BE2C (cell line): ENCODE measurements at regions not wholly inside any gene's neighbourhood (a gene's known extent, or its start where the extent isn't known, plus 50 kb on each side); places are given as distances from the start of the nearest gene placed in this dataset.

ENCODE experiments used
- DNase-seq: peaks from one replicate; pipeline ENCODE4 v3.0.0-alpha.2; 2020
- H3K27me3 ChIP-seq: fragments of 250-450 bp; sonication (Bioruptor Pico); 2 replicates; pipeline ENCODE4 v1.5.1; 2020; ENCODE audit warnings: mild to moderate bottlenecking
- H3K36me3 ChIP-seq: fragments of 250-450 bp; sonication (Bioruptor Pico); 2 replicates; pipeline ENCODE4 v1.5.1; 2020; ENCODE audit warnings: mild to moderate bottlenecking
- H3K4me1 ChIP-seq: fragments of 250-450 bp; sonication (Bioruptor Pico); 2 replicates; pipeline ENCODE4 v1.5.1; 2020
- H3K4me3 ChIP-seq: 2 replicates; pipeline ENCODE4 v1.5.1; 2011; ENCODE audit warnings: low read depth, low read length
- H3K9me3 ChIP-seq: fragments of 250-450 bp; sonication (Bioruptor Pico); 2 replicates; pipeline ENCODE4 v1.5.1; 2020
- TF ChIP-seq, protein P1 (sequence below): IDR thresholded peaks from 2 replicates; pipeline ENCODE4 v1.5.1; 2012; ENCODE audit warnings: mild to moderate bottlenecking, low read depth, low read length

DNA sequence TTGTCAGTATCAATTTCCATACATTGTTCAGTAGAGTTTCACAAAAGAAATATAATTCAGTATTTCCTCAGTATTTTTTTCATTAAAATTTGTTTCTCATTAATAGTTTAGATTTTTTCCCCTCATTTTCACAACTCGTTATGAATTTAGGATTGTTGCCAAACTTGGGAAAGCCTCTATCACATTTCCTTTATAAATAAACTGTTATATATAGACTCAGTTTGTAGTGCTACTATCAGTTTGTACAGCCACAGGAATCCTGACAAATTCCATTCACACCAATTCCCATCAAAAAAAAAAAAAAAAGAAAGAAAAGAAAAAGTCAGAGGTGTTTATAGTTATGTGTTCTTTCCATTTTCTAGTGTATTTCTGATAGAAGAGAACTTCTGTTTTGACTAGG is 123.3 kb upstream of the DCC start:
- H3K4me3 ChIP-seq = no peak overlapping the region
- no peaks in the 10 kb centered on the region for H3K36me3 ChIP-seq
- no peak for DNase-seq
- TF ChIP-seq, protein P1, sequence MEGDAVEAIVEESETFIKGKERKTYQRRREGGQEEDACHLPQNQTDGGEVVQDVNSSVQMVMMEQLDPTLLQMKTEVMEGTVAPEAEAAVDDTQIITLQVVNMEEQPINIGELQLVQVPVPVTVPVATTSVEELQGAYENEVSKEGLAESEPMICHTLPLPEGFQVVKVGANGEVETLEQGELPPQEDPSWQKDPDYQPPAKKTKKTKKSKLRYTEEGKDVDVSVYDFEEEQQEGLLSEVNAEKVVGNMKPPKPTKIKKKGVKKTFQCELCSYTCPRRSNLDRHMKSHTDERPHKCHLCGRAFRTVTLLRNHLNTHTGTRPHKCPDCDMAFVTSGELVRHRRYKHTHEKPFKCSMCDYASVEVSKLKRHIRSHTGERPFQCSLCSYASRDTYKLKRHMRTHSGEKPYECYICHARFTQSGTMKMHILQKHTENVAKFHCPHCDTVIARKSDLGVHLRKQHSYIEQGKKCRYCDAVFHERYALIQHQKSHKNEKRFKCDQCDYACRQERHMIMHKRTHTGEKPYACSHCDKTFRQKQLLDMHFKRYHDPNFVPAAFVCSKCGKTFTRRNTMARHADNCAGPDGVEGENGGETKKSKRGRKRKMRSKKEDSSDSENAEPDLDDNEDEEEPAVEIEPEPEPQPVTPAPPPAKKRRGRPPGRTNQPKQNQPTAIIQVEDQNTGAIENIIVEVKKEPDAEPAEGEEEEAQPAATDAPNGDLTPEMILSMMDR = no peak
- H3K9me3 ChIP-seq = no peaks in the 10 kb centered on the region
- no peaks in the 10 kb centered on the region for H3K4me1 ChIP-seq
- no peaks in the 10 kb centered on the region for H3K27me3 ChIP-seq

DNA sequence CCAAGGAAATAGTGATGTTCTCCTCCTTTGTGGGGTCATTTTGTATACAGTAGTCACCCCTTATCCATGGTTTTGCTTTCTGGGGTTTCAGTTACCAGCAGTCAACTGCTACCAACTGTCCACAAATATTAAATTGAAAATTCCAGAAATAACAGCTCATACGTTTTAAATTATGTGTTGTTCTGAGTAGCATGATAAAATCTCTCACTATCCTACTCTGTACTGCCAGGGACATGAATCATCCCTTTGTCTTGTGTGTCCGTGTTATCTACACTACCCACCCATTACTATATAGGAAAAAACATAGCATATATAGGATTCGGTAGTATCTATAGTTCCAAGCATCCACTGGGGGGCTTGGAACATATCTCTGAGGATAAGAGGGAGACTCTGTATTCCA is 120.9 kb upstream of the DCC start:
- Histone ChIP-seq H3K9me3 (no peaks in the 10 kb centered on the region), H3K4me1 (no peaks in the 10 kb centered on the region), H3K36me3 (no peaks in the 10 kb centered on the region), H3K4me3 (no peak overlapping the region), H3K27me3 (no peaks in the 10 kb centered on the region)
- DNase-seq = no peak
- TF ChIP-seq, protein P1 = no peak

DNA sequence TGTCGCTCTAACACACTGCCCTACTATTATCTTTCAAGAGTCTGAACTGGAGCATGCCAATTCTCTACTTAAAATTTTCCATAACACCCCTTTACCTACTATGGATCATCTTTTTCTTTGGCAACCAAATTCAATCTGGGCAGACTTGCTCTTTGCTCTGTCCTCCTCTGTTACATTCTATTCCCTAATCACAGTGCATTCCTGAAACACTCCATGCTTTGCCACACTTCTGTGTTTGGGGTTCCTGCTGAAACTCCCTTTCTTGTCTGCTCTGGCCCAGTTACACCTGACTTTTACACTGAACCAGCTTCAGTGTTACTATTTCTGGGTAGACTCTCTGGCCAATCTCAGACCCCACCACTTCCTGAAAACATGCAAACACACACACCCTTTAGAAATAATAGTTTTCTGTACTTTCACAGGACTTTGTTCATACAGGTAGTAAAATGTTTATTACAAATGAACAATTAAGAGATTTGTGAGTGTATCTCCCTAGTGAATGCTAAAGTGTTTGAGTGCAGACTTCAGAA is 119.9 kb upstream of the DCC start:
- Histone ChIP-seq H3K9me3 (no peaks in the 10 kb centered on the region), H3K4me3 (no peak overlapping the region), H3K4me1 (no peaks in the 10 kb centered on the region), H3K27me3 (no peaks in the 10 kb centered on the region), H3K36me3 (no peaks in the 10 kb centered on the region)
- DNase-seq = no peak
- TF ChIP-seq, protein P1 = no peak

DNA sequence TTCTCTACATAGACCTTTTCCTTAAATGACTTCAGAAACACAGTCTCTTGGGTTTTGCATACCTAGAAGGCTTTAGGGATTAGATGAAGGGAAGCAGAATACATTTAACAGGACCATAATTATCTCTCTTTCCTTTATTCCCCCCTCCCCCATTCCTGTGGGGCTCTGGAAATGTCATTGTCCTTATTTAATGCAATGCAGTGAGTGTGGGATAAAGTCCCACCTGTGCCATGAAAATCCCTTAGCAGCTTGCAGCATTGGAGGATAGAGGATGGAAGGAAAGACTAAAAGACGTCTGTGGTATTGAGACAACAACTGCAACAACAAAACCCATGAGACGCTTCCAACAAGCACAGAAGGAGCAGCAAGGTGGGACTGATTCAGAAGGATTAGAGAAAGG is 117.8 kb upstream of the DCC start:
- TF ChIP-seq, protein P1 = no peak
- no peak for DNase-seq
- no peaks in the 10 kb centered on the region for H3K9me3 ChIP-seq
- no peaks in the 10 kb centered on the region for H3K27me3 ChIP-seq
- no peaks in the 10 kb centered on the region for H3K4me1 ChIP-seq
- H3K4me3 ChIP-seq = no peak overlapping the region
- H3K36me3 ChIP-seq = no peaks in the 10 kb centered on the region

DNA sequence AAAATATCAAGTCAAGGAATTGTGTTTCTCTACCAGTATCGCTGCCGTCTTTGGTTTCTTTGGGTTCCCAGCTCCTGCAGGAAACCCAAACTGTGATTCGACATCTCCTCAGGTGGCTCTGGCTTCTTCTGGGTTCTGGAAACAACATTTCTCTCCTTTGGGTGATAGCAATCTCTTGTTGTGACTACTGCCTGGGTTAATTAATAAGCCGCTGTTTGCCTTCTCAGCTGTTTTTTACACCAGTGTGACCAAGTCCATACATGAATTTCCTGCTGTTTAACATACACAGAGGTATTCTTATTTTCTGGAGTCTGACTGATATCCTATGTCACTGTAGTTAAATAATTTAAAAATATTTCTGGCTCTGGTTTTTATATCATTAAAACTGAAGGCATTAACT is 112.5 kb upstream of the DCC start:
- TF ChIP-seq, protein P1 = no peak
- Histone ChIP-seq H3K36me3 (no peaks in the 10 kb centered on the region), H3K4me3 (no peak overlapping the region), H3K27me3 (no peaks in the 10 kb centered on the region), H3K4me1 (no peaks in the 10 kb centered on the region), H3K9me3 (no peaks in the 10 kb centered on the region)
- DNase-seq = no peak

DNA sequence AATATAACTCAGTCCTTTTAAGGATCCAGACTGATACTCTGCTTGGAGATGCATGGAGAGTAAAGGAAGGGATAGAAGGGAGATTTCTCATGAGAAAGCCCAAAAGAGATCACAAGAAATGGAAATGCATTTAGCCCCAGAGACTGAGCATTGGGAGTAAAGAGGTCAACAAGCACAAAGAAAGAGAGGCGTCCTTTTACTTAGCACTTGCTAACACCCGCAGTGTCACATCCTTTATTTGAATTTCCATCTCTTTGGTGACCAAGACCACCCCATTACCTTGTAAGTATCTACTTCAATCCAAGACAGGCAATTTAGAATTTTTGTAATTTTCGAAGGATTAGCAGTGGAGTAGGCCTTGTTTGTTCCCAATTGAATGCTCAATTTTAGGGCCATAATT is 111.8 kb upstream of the DCC start:
- no peaks in the 10 kb centered on the region for H3K36me3 ChIP-seq
- H3K4me3 ChIP-seq = no peak overlapping the region
- no peaks in the 10 kb centered on the region for H3K9me3 ChIP-seq
- TF ChIP-seq, protein P1 = no peak
- no peaks in the 10 kb centered on the region for H3K27me3 ChIP-seq
- H3K4me1 ChIP-seq = no peaks in the 10 kb centered on the region
- DNase-seq = no peak
